ENCODE measurements at regions not wholly inside any gene's neighbourhood (a gene's known extent, or its start where the extent isn't known, plus 50 kb on each side); places are given as distances from the start of the nearest gene placed in this dataset.

DNA sequence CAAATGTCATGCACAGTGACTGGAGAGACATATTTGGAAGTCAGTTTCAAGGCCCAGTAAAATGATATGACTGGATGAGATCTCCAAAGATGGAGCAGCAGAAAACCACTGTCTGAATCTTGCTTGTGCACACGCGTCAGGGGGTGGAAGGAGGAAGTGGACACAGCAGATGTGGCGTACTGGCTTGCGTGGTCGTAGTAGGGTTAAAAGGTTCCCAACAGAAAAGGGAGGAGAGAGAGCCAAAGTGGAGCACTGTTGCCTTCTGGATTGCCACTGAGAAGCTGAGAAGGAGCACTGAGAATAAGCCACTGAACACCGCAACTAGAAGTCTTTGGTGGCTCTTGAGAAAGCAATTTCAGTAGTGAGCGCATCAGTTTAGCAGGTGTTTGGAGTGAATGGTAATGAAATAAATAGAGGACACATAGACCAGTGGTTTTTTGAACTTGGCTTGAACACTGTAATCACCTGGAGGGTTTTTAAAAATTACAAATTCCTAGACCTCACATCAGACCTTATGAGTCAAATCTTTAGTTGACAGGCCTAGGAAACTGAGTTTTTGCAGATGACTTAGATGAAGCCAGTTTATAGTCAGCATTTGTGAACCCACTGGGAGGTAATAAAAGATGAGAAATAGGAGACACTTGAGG is 227.3 kb downstream of the PTEN start:
- H3K27me3 ChIP-seq (ENCODE audit: control insufficient read depth in 1 of 2, insufficient read depth in 2 of 2, low read length in 2 of 2) = no peaks in the 10 kb centered on the region
- H3K27ac ChIP-seq (ENCODE audit: low read depth in 2 of 2, low read length in 1 of 2) = peak overlapping the region in 1 of 2 donors; percentile 22
- 86 to 90% methylated on average over 7 of the region's 7 CpGs for WGBS, 2 donors

DNA sequence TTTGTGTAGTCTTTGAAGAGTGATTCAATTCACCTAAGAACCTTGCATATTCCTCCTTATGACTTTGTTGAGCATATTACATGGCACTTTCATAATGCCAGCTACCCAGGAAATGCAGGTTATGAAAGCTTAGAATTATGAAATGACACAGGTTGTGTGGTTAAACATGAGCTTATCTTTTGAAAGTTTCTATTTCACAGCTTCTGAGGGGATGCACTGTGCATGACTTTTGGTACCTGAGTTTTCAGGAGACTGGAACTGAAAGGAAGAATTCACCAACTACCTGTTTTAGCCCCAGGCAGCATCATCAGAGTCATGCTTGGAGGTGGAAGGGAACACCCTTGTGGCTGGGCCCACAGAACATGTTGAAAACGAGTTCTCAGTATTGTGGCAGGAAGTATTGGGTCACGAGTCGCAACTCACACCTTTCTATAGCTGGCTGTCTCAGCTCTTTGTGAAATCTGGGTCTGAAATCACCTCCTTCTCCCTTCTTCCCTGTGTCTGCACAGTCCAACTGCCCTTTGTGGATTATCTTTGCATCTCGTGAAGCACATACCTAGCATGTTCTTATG is 228.2 kb downstream of the PTEN start:
- peak overlapping the region in 1 of 2 donors; percentile 22 for H3K27ac ChIP-seq (ENCODE audit: low read depth in 2 of 2, low read length in 1 of 2)
- peaks cover 0 to 2% of the 10 kb centered on the region in 2 donors for H3K4me1 ChIP-seq (ENCODE audit: control insufficient read depth in 2 of 2, insufficient read depth in 2 of 2, low read length in 1 of 2)

More for the DNA sequence above, 227.3 kb downstream of the PTEN start:
- H3K4me1 ChIP-seq (ENCODE audit: control insufficient read depth in 2 of 2, insufficient read depth in 2 of 2, low read length in 1 of 2) = peaks cover 0 to 2% of the 10 kb centered on the region in 2 donors
- H3K9me3 ChIP-seq (ENCODE audit: control insufficient read depth in 2 of 2, insufficient read depth in 1 of 2, low read depth in 1 of 2, low read length in 1 of 2) = no peaks in the 10 kb centered on the region
- H3K4me3 ChIP-seq (ENCODE audit: low read depth in 1 of 2, low read length in 2 of 2) = no peak overlapping the region
- no peaks in the 10 kb centered on the region for H3K36me3 ChIP-seq (ENCODE audit: control insufficient read depth in 2 of 2, insufficient read depth in 2 of 2, low read length in 1 of 2)

DNA sequence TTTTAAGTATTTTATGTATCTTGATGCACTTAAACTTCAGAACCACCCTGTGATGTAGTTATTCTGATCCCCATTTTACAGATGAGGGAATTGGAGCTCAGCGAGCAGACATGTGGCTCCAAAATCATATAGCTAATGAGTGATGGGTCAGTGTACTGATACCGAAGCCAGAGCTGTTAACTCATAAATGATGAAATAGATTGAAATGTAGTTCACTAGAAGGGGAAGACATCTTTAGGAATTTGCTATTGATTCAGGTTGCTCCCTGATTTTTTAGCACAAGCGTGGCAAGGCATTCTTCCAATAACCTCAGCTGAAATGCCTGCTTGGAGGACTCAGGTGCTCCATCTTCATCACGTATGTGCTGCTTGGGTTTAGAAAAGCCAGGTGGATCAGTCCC is 228.8 kb downstream of the PTEN start:
- Histone ChIP-seq H3K4me3 (ENCODE audit: low read depth in 1 of 2, low read length in 2 of 2) (no peak overlapping the region), H3K27me3 (ENCODE audit: control insufficient read depth in 1 of 2, insufficient read depth in 2 of 2, low read length in 2 of 2) (no peaks in the 10 kb centered on the region), H3K27ac (ENCODE audit: low read depth in 2 of 2, low read length in 1 of 2) (no peak overlapping the region), H3K4me1 (ENCODE audit: control insufficient read depth in 2 of 2, insufficient read depth in 2 of 2, low read length in 1 of 2) (peaks cover 0 to 2% of the 10 kb centered on the region in 2 donors), H3K36me3 (ENCODE audit: control insufficient read depth in 2 of 2, insufficient read depth in 2 of 2, low read length in 1 of 2) (no peaks in the 10 kb centered on the region), H3K9me3 (ENCODE audit: control insufficient read depth in 2 of 2, insufficient read depth in 1 of 2, low read depth in 1 of 2, low read length in 1 of 2) (no peaks in the 10 kb centered on the region)
- WGBS, 2 donors = 93 to 96% methylated on average over 4 of the region's 4 CpGs

More for the DNA sequence above, 228.2 kb downstream of the PTEN start:
- Histone ChIP-seq H3K9me3 (ENCODE audit: control insufficient read depth in 2 of 2, insufficient read depth in 1 of 2, low read depth in 1 of 2, low read length in 1 of 2) (no peaks in the 10 kb centered on the region), H3K27me3 (ENCODE audit: control insufficient read depth in 1 of 2, insufficient read depth in 2 of 2, low read length in 2 of 2) (no peaks in the 10 kb centered on the region), H3K4me3 (ENCODE audit: low read depth in 1 of 2, low read length in 2 of 2) (no peak overlapping the region), H3K36me3 (ENCODE audit: control insufficient read depth in 2 of 2, insufficient read depth in 2 of 2, low read length in 1 of 2) (no peaks in the 10 kb centered on the region)
- 40 to 47% methylated on average over 4 of the region's 4 CpGs for WGBS, 2 donors

DNA sequence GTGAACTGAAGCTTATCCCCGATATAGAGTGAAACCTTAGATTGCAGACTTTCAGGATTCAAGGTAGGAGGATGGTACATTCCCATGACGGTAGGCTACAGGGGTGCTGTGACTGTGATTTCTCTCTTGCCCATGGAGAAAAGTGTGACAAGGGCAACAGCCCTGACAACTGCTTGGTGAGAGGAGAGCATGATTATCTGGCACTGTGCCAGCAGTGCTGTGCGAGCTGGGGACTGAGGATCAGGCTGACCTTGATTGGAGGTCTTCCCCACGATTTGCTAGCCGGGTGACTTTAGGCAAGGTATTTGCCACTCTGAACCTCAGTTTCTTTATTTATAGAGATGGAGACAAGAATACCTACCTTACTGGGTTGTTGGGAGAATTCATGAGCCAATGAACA is 229.5 kb downstream of the PTEN start:
- Histone ChIP-seq H3K4me1 (ENCODE audit: control insufficient read depth in 2 of 2, insufficient read depth in 2 of 2, low read length in 1 of 2) (peaks cover 0 to 2% of the 10 kb centered on the region in 2 donors), H3K36me3 (ENCODE audit: control insufficient read depth in 2 of 2, insufficient read depth in 2 of 2, low read length in 1 of 2) (no peaks in the 10 kb centered on the region), H3K9me3 (ENCODE audit: control insufficient read depth in 2 of 2, insufficient read depth in 1 of 2, low read depth in 1 of 2, low read length in 1 of 2) (no peaks in the 10 kb centered on the region), H3K4me3 (ENCODE audit: low read depth in 1 of 2, low read length in 2 of 2) (no peak overlapping the region), H3K27ac (ENCODE audit: low read depth in 2 of 2, low read length in 1 of 2) (no peak overlapping the region), H3K27me3 (ENCODE audit: control insufficient read depth in 1 of 2, insufficient read depth in 2 of 2, low read length in 2 of 2) (no peaks in the 10 kb centered on the region)
- WGBS, 2 donors = 77 to 81% methylated on average over 5 of the region's 5 CpGs

DNA sequence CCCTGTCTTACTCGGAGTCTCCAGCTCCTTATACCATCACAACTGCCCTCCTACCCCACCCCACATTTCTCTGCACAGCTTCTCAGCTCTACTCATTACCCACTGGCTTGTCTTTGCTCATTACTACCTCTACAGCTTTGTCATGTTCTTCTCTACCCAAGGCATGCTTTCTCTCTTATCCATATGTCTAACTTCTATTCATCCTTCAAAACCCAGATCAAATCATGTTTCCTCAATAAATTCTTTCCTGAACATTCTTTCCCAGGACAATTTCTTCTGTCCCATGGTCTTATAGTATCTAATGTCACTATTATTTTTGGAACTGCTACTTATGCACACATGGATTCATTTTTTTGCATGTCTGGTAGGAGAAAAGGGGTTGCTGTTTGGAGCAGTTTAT is 231.4 kb downstream of the PTEN start:
- Histone ChIP-seq H3K4me3 (ENCODE audit: low read depth in 1 of 2, low read length in 2 of 2) (no peak overlapping the region), H3K9me3 (ENCODE audit: control insufficient read depth in 2 of 2, insufficient read depth in 1 of 2, low read depth in 1 of 2, low read length in 1 of 2) (no peaks in the 10 kb centered on the region), H3K4me1 (ENCODE audit: control insufficient read depth in 2 of 2, insufficient read depth in 2 of 2, low read length in 1 of 2) (peaks cover 0 to 2% of the 10 kb centered on the region in 2 donors), H3K27ac (ENCODE audit: low read depth in 2 of 2, low read length in 1 of 2) (no peak overlapping the region), H3K36me3 (ENCODE audit: control insufficient read depth in 2 of 2, insufficient read depth in 2 of 2, low read length in 1 of 2) (no peaks in the 10 kb centered on the region), H3K27me3 (ENCODE audit: control insufficient read depth in 1 of 2, insufficient read depth in 2 of 2, low read length in 2 of 2) (no peaks in the 10 kb centered on the region)
- 95 to 96% methylated on average over 1 of the region's 1 CpG for WGBS, 2 donors

DNA sequence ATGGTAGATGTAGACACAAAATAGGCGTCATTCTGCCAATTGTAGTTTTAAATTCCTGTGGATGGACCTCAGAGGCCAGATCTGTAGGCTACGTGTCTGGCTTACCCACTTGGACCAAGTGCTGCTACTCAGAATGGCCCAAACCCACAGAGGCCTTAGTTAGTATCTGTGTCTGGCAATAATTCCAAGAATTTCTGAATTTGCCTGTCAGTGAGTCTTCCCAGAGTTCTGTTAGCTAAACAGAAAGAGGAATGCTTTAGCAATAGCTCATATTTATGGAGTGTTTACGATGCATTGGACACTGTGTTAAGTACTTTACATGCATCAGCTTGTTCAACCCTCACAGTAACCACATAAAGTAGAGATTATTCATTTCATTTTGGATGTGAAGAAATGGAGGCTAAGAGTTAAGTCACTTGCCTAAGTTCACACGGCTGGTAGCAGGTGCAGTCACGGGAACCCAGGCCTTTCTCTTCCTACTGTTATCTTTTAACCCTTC is 231.8 kb downstream of the PTEN start:
- WGBS, 2 donors = 43 to 47% methylated on average over 5 of the region's 5 CpGs
- Histone ChIP-seq H3K9me3 (ENCODE audit: control insufficient read depth in 2 of 2, insufficient read depth in 1 of 2, low read depth in 1 of 2, low read length in 1 of 2) (no peaks in the 10 kb centered on the region), H3K27ac (ENCODE audit: low read depth in 2 of 2, low read length in 1 of 2) (peak overlapping the region in 1 of 2 donors; percentile 4)

DNA sequence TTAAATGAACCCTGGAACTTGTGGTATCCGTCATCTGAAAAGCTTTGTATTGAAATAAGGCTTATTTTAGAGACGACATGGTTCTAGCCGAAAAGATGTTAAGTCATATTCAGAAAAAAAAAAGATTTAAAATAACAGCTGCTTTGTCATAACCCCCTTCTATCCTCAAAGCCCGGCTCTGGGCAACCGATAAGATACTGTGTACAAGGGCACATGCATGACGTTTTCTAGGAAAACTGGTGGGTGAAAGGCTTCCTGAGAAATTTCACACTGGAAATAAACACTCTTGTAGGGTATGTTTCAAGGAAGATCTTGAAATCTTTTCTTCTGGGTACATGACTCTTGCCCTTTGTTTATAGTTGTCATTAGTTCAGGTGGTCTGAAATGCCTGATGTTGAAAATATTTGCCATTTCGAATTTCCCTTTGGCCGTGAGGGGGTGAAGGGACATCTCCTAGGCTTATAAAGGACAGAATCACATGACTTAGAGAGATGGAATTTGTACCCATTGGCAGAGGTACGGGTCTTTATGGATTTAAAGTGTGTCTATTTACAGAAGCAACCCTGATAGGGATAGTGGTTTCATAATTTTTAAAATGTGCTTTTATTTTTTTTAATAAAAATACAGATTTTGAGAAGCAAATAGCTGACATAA is 232.5 kb downstream of the PTEN start:
- Histone ChIP-seq H3K4me1 (ENCODE audit: control insufficient read depth in 2 of 2, insufficient read depth in 2 of 2, low read length in 1 of 2) (peaks cover 0 to 2% of the 10 kb centered on the region in 2 donors), H3K27me3 (ENCODE audit: control insufficient read depth in 1 of 2, insufficient read depth in 2 of 2, low read length in 2 of 2) (no peaks in the 10 kb centered on the region), H3K9me3 (ENCODE audit: control insufficient read depth in 2 of 2, insufficient read depth in 1 of 2, low read depth in 1 of 2, low read length in 1 of 2) (no peaks in the 10 kb centered on the region), H3K27ac (ENCODE audit: low read depth in 2 of 2, low read length in 1 of 2) (no peak overlapping the region), H3K4me3 (ENCODE audit: low read depth in 1 of 2, low read length in 2 of 2) (no peak overlapping the region), H3K36me3 (ENCODE audit: control insufficient read depth in 2 of 2, insufficient read depth in 2 of 2, low read length in 1 of 2) (no peaks in the 10 kb centered on the region)
- WGBS, 2 donors = 69 to 70% methylated on average over 9 of the region's 9 CpGs

More for the DNA sequence above, 231.8 kb downstream of the PTEN start:
- no peak overlapping the region for H3K4me3 ChIP-seq (ENCODE audit: low read depth in 1 of 2, low read length in 2 of 2)
- no peaks in the 10 kb centered on the region for H3K36me3 ChIP-seq (ENCODE audit: control insufficient read depth in 2 of 2, insufficient read depth in 2 of 2, low read length in 1 of 2)
- H3K4me1 ChIP-seq (ENCODE audit: control insufficient read depth in 2 of 2, insufficient read depth in 2 of 2, low read length in 1 of 2) = peaks cover 0 to 2% of the 10 kb centered on the region in 2 donors
- H3K27me3 ChIP-seq (ENCODE audit: control insufficient read depth in 1 of 2, insufficient read depth in 2 of 2, low read length in 2 of 2) = no peaks in the 10 kb centered on the region

DNA sequence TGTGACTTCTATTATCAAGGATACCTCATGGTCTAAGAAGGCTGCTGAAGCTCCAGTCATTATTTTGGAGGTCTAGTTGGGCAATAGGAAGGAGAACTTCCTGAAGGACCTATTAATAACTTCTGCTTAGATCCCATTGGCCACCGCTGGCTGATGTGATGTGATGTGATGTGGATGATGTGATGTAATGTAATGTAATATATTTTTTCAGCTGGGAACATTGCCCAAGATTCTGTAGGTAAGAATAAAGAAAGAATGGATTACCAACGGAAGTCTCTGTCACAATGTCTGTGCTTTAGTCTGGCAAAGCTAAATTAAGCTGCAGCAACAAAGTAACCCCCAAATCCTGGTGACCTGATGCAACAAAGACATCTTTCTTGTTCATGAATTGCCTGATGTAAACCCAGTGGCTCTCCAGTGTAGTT is 233.7 kb downstream of the PTEN start:
- Histone ChIP-seq H3K36me3 (ENCODE audit: control insufficient read depth in 2 of 2, insufficient read depth in 2 of 2, low read length in 1 of 2) (no peaks in the 10 kb centered on the region), H3K27me3 (ENCODE audit: control insufficient read depth in 1 of 2, insufficient read depth in 2 of 2, low read length in 2 of 2) (no peaks in the 10 kb centered on the region), H3K9me3 (ENCODE audit: control insufficient read depth in 2 of 2, insufficient read depth in 1 of 2, low read depth in 1 of 2, low read length in 1 of 2) (no peaks in the 10 kb centered on the region), H3K27ac (ENCODE audit: low read depth in 2 of 2, low read length in 1 of 2) (no peak overlapping the region), H3K4me3 (ENCODE audit: low read depth in 1 of 2, low read length in 2 of 2) (no peak overlapping the region), H3K4me1 (ENCODE audit: control insufficient read depth in 2 of 2, insufficient read depth in 2 of 2, low read length in 1 of 2) (peaks cover 0 to 2% of the 10 kb centered on the region in 2 donors)
- 87 to 88% methylated on average over 2 of the region's 2 CpGs for WGBS, 2 donors

DNA sequence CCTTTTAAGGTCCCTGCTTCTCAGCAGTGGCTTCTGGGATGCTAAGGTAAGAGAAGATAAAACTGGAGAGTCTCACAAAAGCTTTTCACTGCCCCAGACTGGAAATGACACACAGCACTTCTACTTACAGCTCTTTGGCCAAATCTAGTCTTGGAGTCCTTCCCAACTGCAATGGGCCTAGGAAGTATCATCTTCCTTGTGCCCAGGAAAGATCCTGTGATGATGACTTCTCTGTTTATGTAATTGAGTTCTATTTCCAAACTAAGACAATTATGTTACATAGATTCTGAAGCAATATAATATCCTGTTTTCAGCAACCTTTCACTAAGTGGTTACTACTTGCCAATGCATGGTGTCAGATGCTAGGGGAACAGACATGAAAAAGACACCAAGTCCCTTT is 234.1 kb downstream of the PTEN start:
- H3K9me3 ChIP-seq (ENCODE audit: control insufficient read depth in 2 of 2, insufficient read depth in 1 of 2, low read depth in 1 of 2, low read length in 1 of 2) = no peaks in the 10 kb centered on the region
- no peak overlapping the region for H3K27ac ChIP-seq (ENCODE audit: low read depth in 2 of 2, low read length in 1 of 2)
- H3K4me3 ChIP-seq (ENCODE audit: low read depth in 1 of 2, low read length in 2 of 2) = no peak overlapping the region
- H3K27me3 ChIP-seq (ENCODE audit: control insufficient read depth in 1 of 2, insufficient read depth in 2 of 2, low read length in 2 of 2) = no peaks in the 10 kb centered on the region
- H3K36me3 ChIP-seq (ENCODE audit: control insufficient read depth in 2 of 2, insufficient read depth in 2 of 2, low read length in 1 of 2) = no peaks in the 10 kb centered on the region
- H3K4me1 ChIP-seq (ENCODE audit: control insufficient read depth in 2 of 2, insufficient read depth in 2 of 2, low read length in 1 of 2) = peaks cover 0 to 2% of the 10 kb centered on the region in 2 donors

Data from esophagus (tissue), 2 donors.